OCI-LY1 (cell line): ENCODE measurements at regions not wholly inside any gene's neighbourhood (a gene's known extent, or its start where the extent isn't known, plus 50 kb on each side); places are given as distances from the start of the nearest gene placed in this dataset.

Experiments used
- H2AFZ ChIP-seq: fragments of 200-600 bp; sonication (generic), shearing (Covaris generic); 2 replicates; pipeline ENCODE4 v1.6.0; 2014; ENCODE audit warnings: antibody characterized with exemption, mild to moderate bottlenecking, low read length
- H3F3A ChIP-seq: fragments of 200-600 bp; sonication (generic), shearing (Covaris generic); 2 replicates; pipeline ENCODE4 v1.6.0; 2014; ENCODE audit warnings: mild to moderate bottlenecking, antibody characterized with exemption, low read length, moderate library complexity; ENCODE audit not compliant: insufficient read depth
- H3K27ac ChIP-seq: fragments of 200-600 bp; sonication (generic); 2 replicates; pipeline ENCODE4 v1.5.1; 2014; ENCODE audit warnings: low read length, mixed run types, mild to moderate bottlenecking, low read depth; ENCODE audit not compliant: poor library complexity, severe bottlenecking
- H3K27me3 ChIP-seq: fragments of 200-600 bp; sonication (generic); 2 replicates; pipeline ENCODE4 v1.6.0; 2014; ENCODE audit warnings: antibody characterized with exemption, mild to moderate bottlenecking, low read length, moderate library complexity; ENCODE audit not compliant: insufficient read depth
- H3K36me3 ChIP-seq: fragments of 200-600 bp; sonication (generic); 2 replicates; pipeline ENCODE4 v1.6.1; 2014; ENCODE audit warnings: mild to moderate bottlenecking, antibody characterized with exemption, low read length, moderate library complexity, mixed read lengths; ENCODE audit not compliant: insufficient read depth
- H3K4me1 ChIP-seq: fragments of 200-600 bp; sonication (generic); 2 replicates; pipeline ENCODE4 v1.5.1; 2014; ENCODE audit warnings: mild to moderate bottlenecking, low read length, moderate library complexity; ENCODE audit not compliant: insufficient read depth, severe bottlenecking
- H3K4me2 ChIP-seq: fragments of 200-600 bp; sonication (generic), shearing (Covaris generic); 2 replicates; pipeline ENCODE4 v1.6.1; 2014; ENCODE audit warnings: low read length
- H3K4me3 ChIP-seq: fragments of 200-600 bp; sonication (generic); 2 replicates; pipeline ENCODE4 v1.5.1; 2014; ENCODE audit warnings: low read length, low read depth, mild to moderate bottlenecking, mixed read lengths; ENCODE audit not compliant: poor library complexity, severe bottlenecking
- H3K79me2 ChIP-seq: fragments of 200-600 bp; shearing (Covaris generic); 2 replicates; pipeline ENCODE4 v1.6.1; 2016; ENCODE audit warnings: mixed run types, low read length, mixed read lengths; ENCODE audit not compliant: insufficient read depth
- H3K9ac ChIP-seq: fragments of 200-600 bp; sonication (generic), shearing (Covaris generic); 2 replicates; pipeline ENCODE4 v1.6.1; 2014; ENCODE audit warnings: mild to moderate bottlenecking, low read length, mixed read lengths
- H3K9me2 ChIP-seq: fragments of 200-600 bp; sonication (generic), shearing (Covaris generic); 2 replicates; pipeline ENCODE4 v1.6.1; 2014; ENCODE audit warnings: low read depth, mild to moderate bottlenecking, low read length, mixed read lengths
- H3K9me3 ChIP-seq: fragments of 200-600 bp; shearing (Covaris generic); 2 replicates; pipeline ENCODE4 v1.6.1; 2014; ENCODE audit warnings: low read length, mixed read lengths
- H4K20me1 ChIP-seq: fragments of 200-600 bp; sonication (generic), shearing (Covaris generic); 2 replicates; pipeline ENCODE4 v1.6.0; 2016; ENCODE audit warnings: mild to moderate bottlenecking, low read length; ENCODE audit not compliant: insufficient read depth
- CTCF ChIP-seq: fragments of 200-600 bp; sonication (generic), shearing (Covaris generic); IDR thresholded peaks from 2 replicates; pipeline ENCODE4 v1.5.1; 2017; ENCODE audit warnings: mild to moderate bottlenecking, antibody characterized with exemption, low read length, moderate library complexity, mixed read lengths
- EZH2 ChIP-seq: fragments of 200-600 bp; sonication (generic), shearing (Covaris generic); IDR thresholded peaks from 2 replicates; pipeline ENCODE4 v1.8.0; 2017; ENCODE audit warnings: borderline replicate concordance, mixed run types, mild to moderate bottlenecking, antibody characterized with exemption, low read length, moderate library complexity, mixed read lengths

GRCh38 chr4:138062929-138063328 is 179.2 kb downstream of the SLC7A11 start:
- TF ChIP-seq EZH2 (no peak), CTCF (no peak)
- H3K36me3 ChIP-seq: no peaks in the 10 kb centered on the region

DNA sequence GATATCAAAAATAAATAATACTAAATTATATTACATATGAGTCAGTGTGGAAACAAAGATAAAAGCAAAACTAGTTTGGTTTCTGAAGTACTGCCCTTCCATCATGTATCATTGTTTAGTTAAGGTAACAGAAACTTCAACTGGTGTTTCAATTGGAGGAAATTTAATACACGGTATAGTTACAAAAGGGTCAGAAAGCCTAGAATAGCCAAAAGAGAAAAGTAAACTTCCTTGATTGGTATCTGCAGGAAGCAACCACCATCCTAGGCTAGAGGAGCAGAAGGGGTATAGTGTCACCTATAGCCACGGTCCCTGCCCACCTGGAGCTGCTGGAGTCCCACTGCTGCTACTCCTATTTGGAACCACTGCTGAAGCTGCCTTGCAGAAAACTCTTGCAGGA is 185.6 kb downstream of the SLC7A11 start:
- no peak for TF ChIP-seq EZH2
- no peak for TF ChIP-seq CTCF
- H3K4me1 ChIP-seq: no peaks in the 10 kb centered on the region

More at GRCh38 chr4:138062929-138063328, 179.2 kb downstream of the SLC7A11 start:
- H3K4me1 ChIP-seq: no peaks in the 10 kb centered on the region
- no peaks in the 10 kb centered on the region for H4K20me1 ChIP-seq
- no peak overlapping the region for H2AFZ ChIP-seq
- no peaks in the 10 kb centered on the region for H3K79me2 ChIP-seq
- no peaks in the 10 kb centered on the region for H3K9me2 ChIP-seq
- H3K4me2 ChIP-seq: no peak overlapping the region
- no peaks in the 10 kb centered on the region for H3K9me3 ChIP-seq
- no peak overlapping the region for H3K4me3 ChIP-seq
- H3K27ac ChIP-seq: no peak overlapping the region
- no peaks in the 10 kb centered on the region for H3K27me3 ChIP-seq
- H3K9ac ChIP-seq: no peak overlapping the region
- H3F3A ChIP-seq: no peaks in the 10 kb centered on the region

DNA sequence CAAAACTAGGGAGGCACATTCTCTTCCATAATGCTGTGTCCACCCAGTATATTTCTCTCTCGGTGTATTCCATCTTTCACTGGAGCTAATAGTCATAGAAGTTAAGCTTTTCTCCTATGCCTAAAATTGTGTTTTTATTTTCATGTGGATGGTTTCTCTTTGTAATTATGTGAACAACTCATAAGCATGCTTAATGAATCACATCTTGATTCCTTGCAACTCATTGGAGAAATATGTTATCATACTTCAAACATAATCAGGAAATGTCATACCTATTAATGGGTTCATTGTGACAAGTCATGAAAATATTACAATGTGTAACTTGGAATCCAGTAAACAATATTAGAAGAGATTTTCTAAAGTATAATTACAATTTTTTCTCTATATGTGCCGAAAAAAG is 186.3 kb downstream of the SLC7A11 start:
- H3K36me3 ChIP-seq: no peaks in the 10 kb centered on the region
- no peaks in the 10 kb centered on the region for H3F3A ChIP-seq
- H3K79me2 ChIP-seq: no peaks in the 10 kb centered on the region
- no peak overlapping the region for H2AFZ ChIP-seq
- H3K4me2 ChIP-seq: no peak overlapping the region
- no peak for TF ChIP-seq CTCF
- no peak for TF ChIP-seq EZH2
- H3K4me1 ChIP-seq: no peaks in the 10 kb centered on the region
- H3K9me2 ChIP-seq: no peaks in the 10 kb centered on the region
- no peaks in the 10 kb centered on the region for H3K27me3 ChIP-seq
- H3K4me3 ChIP-seq: no peak overlapping the region
- no peaks in the 10 kb centered on the region for H3K9me3 ChIP-seq
- H4K20me1 ChIP-seq: no peaks in the 10 kb centered on the region
- H3K9ac ChIP-seq: no peak overlapping the region
- no peak overlapping the region for H3K27ac ChIP-seq

More for the DNA sequence above, 185.6 kb downstream of the SLC7A11 start:
- H3K9me3 ChIP-seq: no peaks in the 10 kb centered on the region
- no peaks in the 10 kb centered on the region for H3K9me2 ChIP-seq
- H3K79me2 ChIP-seq: no peaks in the 10 kb centered on the region
- H3K27ac ChIP-seq: no peak overlapping the region
- no peak overlapping the region for H3K4me2 ChIP-seq
- no peaks in the 10 kb centered on the region for H4K20me1 ChIP-seq
- H3F3A ChIP-seq: no peaks in the 10 kb centered on the region
- H2AFZ ChIP-seq: no peak overlapping the region
- no peak overlapping the region for H3K4me3 ChIP-seq
- H3K9ac ChIP-seq: no peak overlapping the region
- H3K27me3 ChIP-seq: no peaks in the 10 kb centered on the region
- H3K36me3 ChIP-seq: no peaks in the 10 kb centered on the region
